ENCODE measurements at regions not wholly inside any gene's neighbourhood (a gene's known extent, or its start where the extent isn't known, plus 50 kb on each side); places are given as distances from the start of the nearest gene placed in this dataset.
"Not testable (repeated sequence)": the region's sequence is repeated elsewhere in the genome, so short reads cannot be mapped to it uniquely, and the experiment has no call there.

GRCh38 chr17:6893382-6894205 lies 62.1 kb upstream of the TEKT1 start:
- no peak for DNase-seq (ENCODE audit: low spot score)

- DNase-seq (ENCODE audit: low spot score) = no peak
Observed at GRCh38 chr17:6894206-6894528, 62.6 kb upstream of the TEKT1 start.

- DNase-seq (ENCODE audit: low spot score) = no peak
Observed at GRCh38 chr17:6901086-6901485, 69.6 kb upstream of the TEKT1 start.

GRCh38 chr17:6903326-6903900 lies 71.9 kb upstream of the TEKT1 start:
- DNase-seq (ENCODE audit: low spot score) = no peak

- DNase-seq (ENCODE audit: low spot score) = no peak
Observed at GRCh38 chr17:6908807-6909206, 77.3 kb upstream of the TEKT1 start.

- DNase-seq (ENCODE audit: low spot score) = peak; percentile 58
Observed at GRCh38 chr17:6910987-6911603, 79.6 kb upstream of the TEKT1 start.

GRCh38 chr17:6912110-6913051 lies 80.9 kb upstream of the TEKT1 start:
- no peak for DNase-seq (ENCODE audit: low spot score)

GRCh38 chr17:6913608-6914443 lies 82.0 kb upstream of the ALOX12 start:
- DNase-seq (ENCODE audit: low spot score) = peak; percentile 44

GRCh38 chr17:6914711-6915110 lies 81.1 kb upstream of the ALOX12 start:
- no peak for DNase-seq (ENCODE audit: low spot score)

- no peak for DNase-seq (ENCODE audit: low spot score)
Observed at GRCh38 chr17:6915620-6916019, 80.2 kb upstream of the ALOX12 start.

GRCh38 chr17:6919158-6919557 lies 76.7 kb upstream of the ALOX12 start:
- no peak for DNase-seq (ENCODE audit: low spot score)

GRCh38 chr17:6923385-6923784 lies 72.5 kb upstream of the ALOX12 start:
- DNase-seq (ENCODE audit: low spot score) = no peak

GRCh38 chr17:6924208-6924607 lies 71.6 kb upstream of the ALOX12 start:
- no peak for DNase-seq (ENCODE audit: low spot score)

- DNase-seq (ENCODE audit: low spot score) = no peak
Observed at GRCh38 chr17:6926667-6927066, 69.2 kb upstream of the ALOX12 start.

GRCh38 chr17:6927290-6928126 lies 68.3 kb upstream of the ALOX12 start:
- no peak for DNase-seq (ENCODE audit: low spot score)

- DNase-seq (ENCODE audit: low spot score) = no peak
Observed at GRCh38 chr17:6928193-6928592, 67.7 kb upstream of the ALOX12 start.

GRCh38 chr17:6930749-6931148 lies 65.1 kb upstream of the ALOX12 start:
- DNase-seq (ENCODE audit: low spot score) = no peak

GRCh38 chr17:6934544-6934943 lies 61.3 kb upstream of the ALOX12 start:
- DNase-seq (ENCODE audit: low spot score) = not testable (repeated sequence)

GRCh38 chr17:6936370-6937028 lies 59.4 kb upstream of the ALOX12 start:
- no peak for DNase-seq (ENCODE audit: low spot score)

- no peak for DNase-seq (ENCODE audit: low spot score)
Observed at GRCh38 chr17:6938637-6939036, 57.2 kb upstream of the ALOX12 start.

Data from hematopoietic multipotent progenitor cell treated with erythropoietin and hydrocortisone succinate and interleukin-3 and kit ligand, for 17 days (in vitro differentiated cells).